ENCODE measurements at regions not wholly inside any gene's neighbourhood (a gene's known extent, or its start where the extent isn't known, plus 50 kb on each side); places are given as distances from the start of the nearest gene placed in this dataset.

- no peak for TF ChIP-seq POLR2AphosphoS5 (IDR thresholded peaks at IDR 0.05)
- no peak for TF ChIP-seq POLR2A (IDR thresholded peaks at IDR 0.05)
- no peak for TF ChIP-seq CTCF (IDR thresholded peaks at IDR 0.05)
- no peak for DNase-seq (ENCODE audit: low spot score)
- Histone ChIP-seq H3K4me3 (no peak overlapping the region), H3K27ac (no peak overlapping the region), H3K36me3 (no peaks in the 10 kb centered on the region), H3K27me3 (replicated peaks; ENCODE audit: insufficient read depth) (no peaks in the 10 kb centered on the region), H3K4me1 (replicated peaks) (no peaks in the 10 kb centered on the region), H3K9me3 (no peaks in the 10 kb centered on the region)
- WGBS, result 89% methylated on average over 4 of the region's 4 CpGs
- intact Hi-C loops (cut with DNase I), result no loop called here
Observed at GRCh38 chrX:44401151-44401550, 57.7 kb upstream of the EFHC2 start.

- Histone ChIP-seq H3K27me3 (replicated peaks; ENCODE audit: insufficient read depth) (no peaks in the 10 kb centered on the region), H3K4me3 (no peak overlapping the region), H3K36me3 (no peaks in the 10 kb centered on the region), H3K27ac (no peak overlapping the region), H3K9me3 (no peaks in the 10 kb centered on the region), H3K4me1 (replicated peaks) (no peaks in the 10 kb centered on the region)
- TF ChIP-seq POLR2A (IDR thresholded peaks at IDR 0.05) (no peak), POLR2AphosphoS5 (IDR thresholded peaks at IDR 0.05) (no peak), CTCF (IDR thresholded peaks at IDR 0.05) (no peak)
- intact Hi-C loops (cut with DNase I), result no loop called here
- DNase-seq (ENCODE audit: low spot score), result no peak
- WGBS, result 26% methylated on average over 4 of the region's 4 CpGs
Observed at GRCh38 chrX:44400588-44400987, 57.1 kb upstream of the EFHC2 start.

- no peaks in the 10 kb centered on the region for H3K4me1 ChIP-seq (replicated peaks)
- TF ChIP-seq POLR2AphosphoS5 (IDR thresholded peaks at IDR 0.05) (no peak), POLR2A (IDR thresholded peaks at IDR 0.05) (no peak), CTCF (IDR thresholded peaks at IDR 0.05) (no peak)
- H3K27ac ChIP-seq, result no peak overlapping the region
- H3K9me3 ChIP-seq, result no peaks in the 10 kb centered on the region
- H3K27me3 ChIP-seq (replicated peaks; ENCODE audit: insufficient read depth), result no peaks in the 10 kb centered on the region
- WGBS, result 94% methylated on average over 4 of the region's 4 CpGs
- intact Hi-C loops (cut with DNase I), result no loop called here
- H3K4me3 ChIP-seq, result no peak overlapping the region
- no peak for DNase-seq (ENCODE audit: low spot score)
- no peaks in the 10 kb centered on the region for H3K36me3 ChIP-seq
Observed at GRCh38 chrX:44400161-44400560, 56.7 kb upstream of the EFHC2 start.

Small RNAs in the stretch of these regions (small RNA-seq; reads per million reads assigned to genes)
- gene RF00019, result 0 reads per million in 2 donors
